ENCODE measurements at regions not wholly inside any gene's neighbourhood (a gene's known extent, or its start where the extent isn't known, plus 50 kb on each side); places are given as distances from the start of the nearest gene placed in this dataset.

DNA sequence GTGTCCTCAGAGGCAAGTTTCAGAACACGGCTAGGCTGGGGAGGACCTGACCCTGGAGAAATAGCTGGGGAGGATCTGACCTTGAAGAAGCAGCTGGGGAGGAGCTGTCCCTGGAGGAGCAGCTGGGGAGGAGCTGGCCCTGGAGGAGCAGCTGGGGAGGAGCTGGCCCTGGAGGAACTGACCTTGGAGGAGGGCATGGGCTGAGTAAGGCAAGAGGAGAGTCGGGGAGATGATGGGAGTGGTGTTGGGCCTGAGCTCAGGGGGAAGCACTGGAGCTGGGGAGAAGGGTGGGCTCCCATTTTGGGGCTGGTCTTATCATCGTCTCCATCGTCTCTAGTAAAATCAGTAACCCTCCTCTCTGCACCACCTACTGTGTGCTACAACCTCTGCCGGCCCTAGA, 179.8 kb upstream of the SHH start:
- TF ChIP-seq, protein P1, sequence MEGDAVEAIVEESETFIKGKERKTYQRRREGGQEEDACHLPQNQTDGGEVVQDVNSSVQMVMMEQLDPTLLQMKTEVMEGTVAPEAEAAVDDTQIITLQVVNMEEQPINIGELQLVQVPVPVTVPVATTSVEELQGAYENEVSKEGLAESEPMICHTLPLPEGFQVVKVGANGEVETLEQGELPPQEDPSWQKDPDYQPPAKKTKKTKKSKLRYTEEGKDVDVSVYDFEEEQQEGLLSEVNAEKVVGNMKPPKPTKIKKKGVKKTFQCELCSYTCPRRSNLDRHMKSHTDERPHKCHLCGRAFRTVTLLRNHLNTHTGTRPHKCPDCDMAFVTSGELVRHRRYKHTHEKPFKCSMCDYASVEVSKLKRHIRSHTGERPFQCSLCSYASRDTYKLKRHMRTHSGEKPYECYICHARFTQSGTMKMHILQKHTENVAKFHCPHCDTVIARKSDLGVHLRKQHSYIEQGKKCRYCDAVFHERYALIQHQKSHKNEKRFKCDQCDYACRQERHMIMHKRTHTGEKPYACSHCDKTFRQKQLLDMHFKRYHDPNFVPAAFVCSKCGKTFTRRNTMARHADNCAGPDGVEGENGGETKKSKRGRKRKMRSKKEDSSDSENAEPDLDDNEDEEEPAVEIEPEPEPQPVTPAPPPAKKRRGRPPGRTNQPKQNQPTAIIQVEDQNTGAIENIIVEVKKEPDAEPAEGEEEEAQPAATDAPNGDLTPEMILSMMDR (IDR thresholded peaks at IDR 0.05) = no peak
- H3K27ac ChIP-seq = no peak overlapping the region
- intact Hi-C loops (cut with DNase I; ENCODE audit: low total_unique reads) = no loop called here

GRCh38 chr7:155991470-155991869, 179.2 kb upstream of the SHH start:
- intact Hi-C loops (cut with DNase I; ENCODE audit: low total_unique reads) = no loop called here
- no peak overlapping the region for H3K4me3 ChIP-seq
- no peak overlapping the region for H3K27ac ChIP-seq
- H3K4me1 ChIP-seq = no peaks in the 10 kb centered on the region
- peaks cover 0 to 4% (median 0%) of the 10 kb centered on the region in 3 donors for H3K9me3 ChIP-seq
- no peaks in the 10 kb centered on the region for H3K27me3 ChIP-seq
- no peak for DNase-seq
- TF ChIP-seq, protein P1 (IDR thresholded peaks at IDR 0.05) = no peak
- H3K36me3 ChIP-seq = no peaks in the 10 kb centered on the region

More for the DNA sequence above, 179.8 kb upstream of the SHH start:
- no peaks in the 10 kb centered on the region for H3K4me1 ChIP-seq
- peaks cover 0 to 4% (median 0%) of the 10 kb centered on the region in 3 donors for H3K9me3 ChIP-seq
- H3K4me3 ChIP-seq = no peak overlapping the region
- no peak for DNase-seq
- H3K36me3 ChIP-seq = no peaks in the 10 kb centered on the region
- H3K27me3 ChIP-seq = no peaks in the 10 kb centered on the region

DNA sequence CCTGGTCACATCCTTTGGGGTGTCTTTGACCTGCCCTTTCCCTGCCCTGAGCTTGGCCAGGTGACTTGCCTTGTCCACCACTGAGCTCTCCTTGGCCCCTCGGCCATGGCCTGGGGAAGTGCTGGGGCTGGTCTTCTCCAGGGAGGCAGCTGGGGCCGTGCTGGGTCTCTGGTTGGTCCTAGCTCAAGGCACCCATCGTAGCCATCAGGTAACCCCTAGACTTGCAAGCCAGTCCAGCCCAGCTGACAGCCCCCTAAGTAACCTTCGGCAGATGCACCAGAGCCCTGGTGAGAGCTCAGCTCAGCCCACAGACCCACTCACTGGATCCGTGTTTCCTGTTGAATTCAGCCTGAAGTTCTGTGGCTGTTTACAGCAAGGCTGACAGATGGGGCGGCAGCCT, 176.2 kb upstream of the SHH start:
- TF ChIP-seq, protein P1 (IDR thresholded peaks at IDR 0.05) = no peak
- Histone ChIP-seq H3K36me3 (no peaks in the 10 kb centered on the region), H3K4me3 (no peak overlapping the region), H3K9me3 (peaks cover 0 to 4% (median 0%) of the 10 kb centered on the region in 3 donors), H3K27me3 (no peaks in the 10 kb centered on the region), H3K27ac (no peak overlapping the region), H3K4me1 (no peaks in the 10 kb centered on the region)
- DNase-seq = no peak
- intact Hi-C loops (cut with DNase I; ENCODE audit: low total_unique reads) = no loop called here

DNA sequence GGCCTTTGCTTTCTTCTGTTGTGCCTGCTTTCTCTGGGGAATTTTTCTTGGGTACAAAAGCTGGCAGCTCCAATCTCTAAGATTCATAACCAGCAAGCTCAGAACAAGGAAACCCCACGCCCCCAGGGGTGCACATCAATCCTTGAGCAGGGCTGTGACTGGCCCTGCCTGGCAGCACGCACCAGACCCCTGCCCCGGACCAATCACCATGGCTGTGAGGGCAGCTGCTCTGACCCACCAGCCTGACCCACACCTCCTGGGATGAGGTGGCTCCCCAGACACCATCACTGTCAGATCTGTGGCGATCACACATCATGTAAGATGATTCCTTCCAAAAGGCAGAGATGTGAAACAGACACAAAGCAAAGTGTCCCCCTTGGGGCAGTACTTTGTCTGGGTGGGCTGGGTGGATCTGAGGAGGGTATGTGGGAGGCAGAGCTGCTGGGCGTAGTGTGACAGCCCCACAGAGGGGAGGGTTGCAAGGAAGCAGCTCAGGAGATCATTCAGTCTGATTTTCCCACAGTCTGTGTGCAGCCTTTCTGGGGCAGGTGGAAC, 175.5 kb upstream of the SHH start:
- Histone ChIP-seq H3K9me3 (peaks cover 0 to 4% (median 0%) of the 10 kb centered on the region in 3 donors), H3K36me3 (no peaks in the 10 kb centered on the region), H3K4me1 (no peaks in the 10 kb centered on the region), H3K4me3 (no peak overlapping the region), H3K27me3 (no peaks in the 10 kb centered on the region), H3K27ac (no peak overlapping the region)
- no peak for DNase-seq
- intact Hi-C loops (cut with DNase I; ENCODE audit: low total_unique reads) = no loop called here
- TF ChIP-seq, protein P1 (IDR thresholded peaks at IDR 0.05) = no peak

GRCh38 chr7:155986497-155987160, 174.4 kb upstream of the SHH start:
- Histone ChIP-seq H3K27me3 (no peaks in the 10 kb centered on the region), H3K9me3 (peaks cover 0 to 4% (median 0%) of the 10 kb centered on the region in 3 donors), H3K36me3 (no peaks in the 10 kb centered on the region), H3K4me3 (no peak overlapping the region), H3K4me1 (no peaks in the 10 kb centered on the region), H3K27ac (no peak overlapping the region)
- DNase-seq = no peak
- TF ChIP-seq, protein P1 (IDR thresholded peaks at IDR 0.05) = no peak
- intact Hi-C loops (cut with DNase I; ENCODE audit: low total_unique reads) = no loop called here
